Mucosa of rectum (tissue), 2 donors: ENCODE measurements at regions not wholly inside any gene's neighbourhood (a gene's known extent, or its start where the extent isn't known, plus 50 kb on each side); places are given as distances from the start of the nearest gene placed in this dataset.

Experiments used
- H3K27ac ChIP-seq, 2 donors: one replicate each; pipeline ENCODE4 v1.7.0; 2013; ENCODE audit warnings: inconsistent platforms in 2 of 2, low read depth in 2 of 2, low read length in 2 of 2
- H3K27me3 ChIP-seq, 2 donors: one replicate each; pipeline ENCODE4 v1.7.0; 2013; ENCODE audit warnings: low read length in 2 of 2; ENCODE audit not compliant: control insufficient read depth in 2 of 2, insufficient read depth in 2 of 2
- H3K36me3 ChIP-seq, 2 donors: one replicate each; pipeline ENCODE4 v1.7.0; 2013; ENCODE audit warnings: low read length in 2 of 2; ENCODE audit not compliant: control insufficient read depth in 2 of 2, insufficient read depth in 2 of 2
- H3K4me1 ChIP-seq, 2 donors: one replicate each; pipeline ENCODE4 v1.7.0; 2013; ENCODE audit warnings: low read length in 2 of 2, mild to moderate bottlenecking in 1 of 2; ENCODE audit not compliant: control insufficient read depth in 2 of 2, insufficient read depth in 2 of 2
- H3K4me3 ChIP-seq, 2 donors: one replicate each; pipeline ENCODE4 v1.7.0; 2013; ENCODE audit warnings: low read length in 2 of 2
- H3K9ac ChIP-seq, 2 donors: one replicate each; pipeline ENCODE4 v1.7.0; 2013; ENCODE audit warnings: low read length in 2 of 2, low read depth in 1 of 2, mild to moderate bottlenecking in 1 of 2
- H3K9me3 ChIP-seq, 2 donors: one replicate each; pipeline ENCODE4 v1.7.0; 2013; ENCODE audit warnings: low read length in 2 of 2; ENCODE audit not compliant: control insufficient read depth in 2 of 2
- donor health status: healthy.
- donor health status: Normal muscosa, but diverticular disease.

GRCh38 chr4:183763990-183764754 is 105.1 kb downstream of the TRAPPC11 start:
- Histone ChIP-seq H3K9me3 (no peaks in the 10 kb centered on the region), H3K27me3 (peaks cover 1 to 7% of the 10 kb centered on the region in 2 donors), H3K9ac (no peak overlapping the region), H3K4me3 (no peak overlapping the region), H3K36me3 (no peaks in the 10 kb centered on the region), H3K4me1 (peaks cover 5 to 9% of the 10 kb centered on the region in 2 donors), H3K27ac (no peak overlapping the region)

GRCh38 chr4:183765251-183765911 is 106.3 kb downstream of the TRAPPC11 start:
- Histone ChIP-seq H3K36me3 (no peaks in the 10 kb centered on the region), H3K27ac (no peak overlapping the region), H3K27me3 (peaks cover 1 to 7% of the 10 kb centered on the region in 2 donors), H3K9me3 (no peaks in the 10 kb centered on the region), H3K4me1 (peaks cover 5 to 9% of the 10 kb centered on the region in 2 donors), H3K4me3 (peak overlapping the region in 1 of 2 donors; percentile 33), H3K9ac (peak overlapping the region in 1 of 2 donors; percentile 34)

- Histone ChIP-seq H3K27ac (no peak overlapping the region), H3K4me1 (peaks cover 5 to 6% of the 10 kb centered on the region in 2 donors), H3K9ac (no peak overlapping the region), H3K9me3 (no peaks in the 10 kb centered on the region), H3K27me3 (peaks cover 1 to 7% of the 10 kb centered on the region in 2 donors), H3K4me3 (no peak overlapping the region), H3K36me3 (no peaks in the 10 kb centered on the region)
Measured at GRCh38 chr4:183766140-183766539, 107.0 kb downstream of the TRAPPC11 start.

- no peaks in the 10 kb centered on the region for H3K4me1 ChIP-seq
Measured at GRCh38 chr4:183770906-183771305, 111.8 kb downstream of the TRAPPC11 start.

GRCh38 chr4:183772361-183772760 is 113.3 kb downstream of the TRAPPC11 start:
- H3K9me3 ChIP-seq: peaks cover 0 to 3% of the 10 kb centered on the region in 2 donors
- H3K4me3 ChIP-seq: no peak overlapping the region
- no peaks in the 10 kb centered on the region for H3K4me1 ChIP-seq
- H3K9ac ChIP-seq: no peak overlapping the region
- H3K27ac ChIP-seq: no peak overlapping the region
- no peaks in the 10 kb centered on the region for H3K36me3 ChIP-seq
- H3K27me3 ChIP-seq: no peaks in the 10 kb centered on the region

More at GRCh38 chr4:183770906-183771305, 111.8 kb downstream of the TRAPPC11 start:
- Histone ChIP-seq H3K36me3 (no peaks in the 10 kb centered on the region), H3K27me3 (no peaks in the 10 kb centered on the region), H3K9ac (no peak overlapping the region), H3K9me3 (peaks cover 0 to 3% of the 10 kb centered on the region in 2 donors), H3K27ac (no peak overlapping the region), H3K4me3 (no peak overlapping the region)

GRCh38 chr4:183773790-183774189 is 114.7 kb downstream of the TRAPPC11 start:
- no peak overlapping the region for H3K4me3 ChIP-seq
- peaks cover 0 to 3% of the 10 kb centered on the region in 2 donors for H3K9me3 ChIP-seq
- no peaks in the 10 kb centered on the region for H3K27me3 ChIP-seq
- H3K36me3 ChIP-seq: no peaks in the 10 kb centered on the region
- no peak overlapping the region for H3K9ac ChIP-seq
- H3K27ac ChIP-seq: no peak overlapping the region
- H3K4me1 ChIP-seq: no peaks in the 10 kb centered on the region

GRCh38 chr4:183783306-183783705 is 121.8 kb upstream of the STOX2 start:
- no peaks in the 10 kb centered on the region for H3K9me3 ChIP-seq

GRCh38 chr4:183783991-183784553 is 121.0 kb upstream of the STOX2 start:
- H3K4me1 ChIP-seq: no peaks in the 10 kb centered on the region
- H3K4me3 ChIP-seq: no peak overlapping the region
- H3K36me3 ChIP-seq: no peaks in the 10 kb centered on the region
- H3K27me3 ChIP-seq: peaks cover 1 to 4% of the 10 kb centered on the region in 2 donors
- H3K9me3 ChIP-seq: no peaks in the 10 kb centered on the region
- H3K9ac ChIP-seq: no peak overlapping the region
- H3K27ac ChIP-seq: peak overlapping the region in 1 of 2 donors; percentile 13

More at GRCh38 chr4:183783306-183783705, 121.8 kb upstream of the STOX2 start:
- H3K4me3 ChIP-seq: no peak overlapping the region
- no peaks in the 10 kb centered on the region for H3K4me1 ChIP-seq
- H3K9ac ChIP-seq: no peak overlapping the region
- no peak overlapping the region for H3K27ac ChIP-seq
- H3K27me3 ChIP-seq: peaks cover 1 to 4% of the 10 kb centered on the region in 2 donors
- H3K36me3 ChIP-seq: no peaks in the 10 kb centered on the region

GRCh38 chr4:183788308-183788905 is 116.7 kb upstream of the STOX2 start:
- Histone ChIP-seq H3K9ac (no peak overlapping the region), H3K4me3 (no peak overlapping the region), H3K36me3 (no peaks in the 10 kb centered on the region), H3K9me3 (peaks cover 2 to 4% of the 10 kb centered on the region in 2 donors), H3K27ac (no peak overlapping the region), H3K4me1 (no peaks in the 10 kb centered on the region), H3K27me3 (peaks cover 0 to 1% of the 10 kb centered on the region in 2 donors)

- H3K9ac ChIP-seq: no peak overlapping the region
- H3K36me3 ChIP-seq: no peaks in the 10 kb centered on the region
- no peak overlapping the region for H3K27ac ChIP-seq
- no peak overlapping the region for H3K4me3 ChIP-seq
- peaks cover 0 to 1% of the 10 kb centered on the region in 2 donors for H3K27me3 ChIP-seq
- peaks cover 4 to 5% of the 10 kb centered on the region in 2 donors for H3K9me3 ChIP-seq
- no peaks in the 10 kb centered on the region for H3K4me1 ChIP-seq
Measured at GRCh38 chr4:183789657-183790056, 115.5 kb upstream of the STOX2 start.
